GM18870 (cell line): ENCODE measurements at regions not wholly inside any gene's neighbourhood (a gene's known extent, or its start where the extent isn't known, plus 50 kb on each side); places are given as distances from the start of the nearest gene placed in this dataset.

Experiments
- ATAC-seq: cut with Tn5 transposase; IDR thresholded peaks from one replicate; pipeline ENCODE4 v1.9.1; 2021; ENCODE audit warnings: moderate library complexity; ENCODE audit not compliant: unreplicated experiment

DNA sequence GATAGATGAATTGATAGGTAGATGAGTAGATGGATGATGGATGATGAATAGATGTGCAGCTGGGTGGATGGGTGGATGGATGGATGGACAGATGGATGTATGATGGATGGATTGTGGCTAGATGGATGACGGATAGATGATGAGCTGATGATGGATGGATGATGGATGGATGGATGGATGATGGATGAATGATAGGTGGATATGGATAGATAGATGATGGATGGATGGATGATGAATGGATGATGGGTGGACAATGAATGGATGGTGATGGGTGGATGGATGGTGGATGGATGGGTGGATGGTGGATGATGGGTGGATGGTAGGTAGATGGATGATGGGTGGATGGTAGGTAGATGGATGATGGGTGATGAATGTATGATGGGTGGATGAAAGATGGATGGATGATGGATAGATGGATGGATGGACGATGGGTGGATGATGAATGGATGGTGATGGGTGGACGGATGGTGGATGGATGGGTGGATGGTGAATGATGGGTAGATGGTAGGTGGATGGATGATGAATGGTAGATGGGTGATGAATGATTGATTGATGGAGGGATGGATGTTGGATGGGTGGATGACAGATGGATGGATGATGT lies 1261.7 kb downstream of the BRD1 start:
- no peak for ATAC-seq

DNA sequence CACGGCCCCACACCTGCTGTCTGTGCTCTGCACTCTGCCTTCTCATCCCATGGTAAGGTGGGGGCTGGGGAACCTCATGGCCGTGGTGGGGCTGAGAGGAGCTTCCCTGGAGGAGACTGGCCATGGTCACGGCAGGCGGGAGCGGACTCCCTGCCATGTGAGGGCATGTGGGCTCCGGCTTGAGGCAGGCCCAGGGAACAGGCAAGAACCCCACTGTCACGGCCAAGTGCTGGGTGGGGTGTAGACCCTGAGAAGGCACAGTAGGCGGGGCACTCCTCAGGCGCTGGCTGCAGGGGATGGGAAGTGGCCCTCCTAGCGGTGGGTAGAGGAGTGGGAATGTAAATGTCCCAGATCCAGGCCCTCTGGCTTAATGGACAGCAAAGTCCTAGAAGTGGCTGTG lies 1262.7 kb downstream of the BRD1 start:
- no peak for ATAC-seq

DNA sequence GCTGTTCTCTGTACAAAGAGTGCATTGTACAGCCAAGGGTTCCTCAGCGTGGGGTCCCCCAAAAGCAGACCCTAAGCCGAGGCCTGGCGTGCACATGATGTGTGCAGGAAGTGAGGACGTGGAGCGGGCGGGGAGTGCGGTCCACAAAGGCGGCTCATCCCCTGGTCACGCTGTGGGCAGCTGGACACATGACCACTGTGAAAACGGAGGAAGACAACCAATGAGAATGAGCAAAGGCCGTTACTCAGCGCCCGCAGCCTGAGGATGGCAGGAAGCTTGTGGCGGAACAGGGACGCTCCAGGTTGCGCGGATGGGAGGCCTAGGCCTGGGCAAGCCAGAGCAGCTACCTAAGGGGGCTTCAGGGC lies 1263.7 kb downstream of the BRD1 start:
- ATAC-seq = no peak

DNA sequence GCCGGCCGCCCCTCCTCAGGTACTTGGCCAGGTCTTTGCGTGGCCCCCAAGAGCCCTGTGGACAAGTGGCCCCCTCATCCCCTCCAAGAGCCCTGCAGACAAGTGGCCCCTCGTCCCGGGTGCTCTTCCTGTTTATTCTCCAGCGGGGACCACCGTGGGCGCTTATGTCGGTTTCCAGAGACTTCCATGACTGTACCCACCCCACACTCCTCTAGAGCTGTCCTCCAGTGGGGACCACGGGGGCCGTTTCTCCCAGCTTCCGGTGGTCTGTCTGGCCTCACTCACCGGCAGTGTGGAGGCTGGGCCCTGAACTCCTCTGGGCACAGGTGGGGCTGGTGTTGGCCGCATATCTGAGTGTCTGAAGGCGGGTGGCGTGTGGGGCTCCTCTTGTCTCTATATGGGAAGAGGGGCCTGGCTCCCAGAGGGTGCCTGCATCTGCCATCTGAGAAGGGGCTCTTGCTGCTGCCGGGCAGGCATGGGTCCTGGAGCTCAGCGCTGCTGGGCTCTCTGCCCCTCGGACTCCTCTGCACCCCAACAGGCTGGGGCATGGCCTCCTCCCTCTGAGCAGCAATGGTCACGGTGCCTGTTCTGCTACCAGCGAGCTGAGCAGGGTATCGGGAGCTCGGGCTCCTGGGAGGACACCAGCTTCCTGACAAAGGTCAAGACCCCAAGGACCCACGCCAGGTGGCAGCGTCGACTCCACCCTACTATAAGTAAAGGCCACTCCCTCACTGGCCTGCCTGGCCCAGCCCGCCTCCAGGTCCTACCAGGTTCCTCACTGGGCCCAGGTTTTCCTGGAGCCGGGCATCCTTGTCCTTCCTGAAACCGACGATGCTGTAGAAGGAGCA lies 1264.3 kb downstream of the BRD1 start:
- ATAC-seq = no peak

DNA sequence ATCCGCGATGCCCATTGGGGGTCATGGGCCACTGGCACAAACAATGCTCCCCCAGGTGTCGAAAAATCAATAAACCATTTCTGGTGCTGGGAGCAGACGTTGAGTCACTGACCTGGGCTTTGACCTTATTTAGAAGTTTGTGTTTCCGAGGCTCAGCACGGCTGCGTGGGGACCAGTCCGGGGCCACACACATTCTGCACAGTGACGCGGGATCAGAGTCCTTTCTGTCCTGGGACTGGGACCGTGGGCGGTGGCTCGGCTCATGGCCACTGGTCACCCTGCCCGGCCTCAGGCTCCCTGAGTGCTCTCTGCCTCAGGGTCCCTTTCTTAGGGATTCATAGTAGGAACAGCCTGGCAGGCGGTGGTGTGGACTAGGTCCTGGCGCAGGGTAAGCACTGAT lies 1266.0 kb downstream of the BRD1 start:
- ATAC-seq = no peak

DNA sequence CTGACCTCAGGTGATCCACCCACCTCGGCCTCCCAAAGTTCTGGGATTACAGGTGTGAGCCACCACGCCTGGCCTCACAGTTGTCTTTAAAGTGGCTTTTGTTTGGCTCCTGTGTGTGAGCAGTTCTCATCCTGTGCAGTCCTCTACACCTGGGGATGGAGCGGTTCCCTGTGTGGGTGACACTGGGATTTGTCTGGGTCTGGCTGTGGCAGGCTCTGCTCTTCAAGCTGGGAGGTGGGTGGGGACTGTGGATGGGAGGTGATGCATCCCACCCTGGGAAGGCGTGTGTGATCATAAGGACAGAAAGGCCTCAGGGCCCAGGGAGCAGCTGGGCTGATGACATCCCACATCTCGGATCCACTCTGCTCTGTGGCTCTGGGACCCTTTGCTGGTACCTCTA lies 1266.8 kb downstream of the BRD1 start:
- no peak for ATAC-seq

DNA sequence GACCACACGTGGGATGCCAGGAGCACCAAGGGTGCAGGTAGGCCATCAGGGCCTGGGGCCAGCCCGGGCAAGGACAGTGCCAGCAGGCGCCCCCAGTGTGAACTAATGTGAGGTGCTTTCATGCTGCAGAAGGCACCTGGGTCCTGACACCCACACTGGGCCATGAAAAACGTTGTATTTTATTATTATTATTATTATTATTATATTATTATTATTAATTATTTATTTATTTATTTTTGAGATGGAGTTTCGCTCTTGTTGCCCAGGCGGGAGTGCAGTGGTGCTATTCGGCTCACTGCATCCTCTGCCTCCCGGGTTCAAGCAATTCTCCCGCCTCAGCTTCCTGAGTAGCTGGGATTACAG lies 1267.3 kb downstream of the BRD1 start:
- ATAC-seq = no peak

DNA sequence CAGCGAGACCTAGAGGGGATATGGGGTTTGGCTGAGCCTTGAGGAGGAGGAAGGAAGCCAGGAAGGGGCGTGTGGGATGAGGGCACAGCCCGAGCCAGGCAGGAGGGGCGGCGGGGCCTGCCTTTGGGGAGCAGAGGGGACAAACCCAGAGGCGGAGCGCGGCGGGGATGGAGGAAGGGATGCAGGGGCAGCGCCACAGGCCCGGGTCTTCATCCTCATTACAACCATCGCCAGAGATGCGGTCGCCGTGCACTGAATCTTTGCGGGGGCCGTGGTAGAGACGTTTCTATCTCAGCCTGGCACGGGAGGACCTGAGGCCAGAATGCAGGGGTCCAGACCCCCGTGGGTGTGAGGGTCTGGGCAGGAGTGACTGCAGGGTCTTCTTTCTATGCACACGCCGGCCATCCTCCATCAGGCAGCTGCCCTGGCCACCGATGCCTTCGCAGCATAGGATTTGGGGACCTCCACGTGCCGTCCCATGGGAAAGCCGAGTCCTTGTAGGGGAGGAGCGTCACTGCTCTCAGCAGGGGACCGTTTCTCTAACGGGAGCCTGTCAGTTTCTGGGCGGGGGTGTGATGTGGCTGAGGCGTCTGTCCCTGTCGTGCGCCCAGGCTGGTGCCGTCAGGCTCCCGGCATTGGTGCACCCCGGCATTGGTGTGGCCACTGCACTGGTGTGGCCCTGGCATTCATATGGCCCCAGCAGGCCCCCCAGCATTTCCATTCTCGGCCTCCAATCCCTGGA lies 1267.9 kb downstream of the BRD1 start:
- ATAC-seq = no peak

DNA sequence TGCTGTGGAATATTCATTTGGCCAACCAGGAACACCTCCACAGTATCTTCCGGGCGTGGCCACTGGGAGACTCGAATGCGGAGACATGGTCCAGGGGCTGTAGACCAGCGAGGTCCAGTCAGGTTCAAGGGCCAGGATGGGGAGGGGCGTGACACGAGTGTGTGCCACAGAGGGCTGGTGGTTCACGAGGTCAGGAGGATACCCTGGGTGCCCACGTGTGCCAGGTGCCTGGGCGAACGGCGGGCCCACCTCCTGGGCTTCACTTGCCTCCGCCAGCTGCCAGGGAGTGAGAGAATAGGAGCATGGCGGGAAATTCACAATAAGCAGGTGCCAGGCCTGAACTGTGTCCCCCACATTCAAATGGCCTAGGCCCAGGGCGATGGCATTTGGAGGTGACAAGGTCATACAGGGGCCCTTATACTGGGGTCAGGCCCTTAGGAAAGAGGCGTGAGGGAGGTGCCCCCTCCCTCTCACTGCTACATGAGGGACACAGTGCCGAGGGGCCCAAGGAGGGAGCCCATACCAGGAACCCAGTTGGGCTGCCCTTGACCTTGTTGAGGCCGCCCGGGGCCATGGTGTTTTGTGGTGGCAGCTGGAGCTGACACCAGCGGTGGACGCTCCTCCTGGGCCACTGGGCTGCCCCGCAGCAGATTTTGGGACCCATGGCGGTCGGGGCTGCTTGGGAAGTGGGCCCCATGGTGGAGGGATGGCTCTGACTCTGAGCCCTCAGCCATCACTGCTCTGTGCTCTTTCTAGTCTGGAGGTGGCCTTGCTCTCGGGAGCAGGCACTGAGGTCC lies 1268.9 kb downstream of the BRD1 start:
- ATAC-seq = no peak

DNA sequence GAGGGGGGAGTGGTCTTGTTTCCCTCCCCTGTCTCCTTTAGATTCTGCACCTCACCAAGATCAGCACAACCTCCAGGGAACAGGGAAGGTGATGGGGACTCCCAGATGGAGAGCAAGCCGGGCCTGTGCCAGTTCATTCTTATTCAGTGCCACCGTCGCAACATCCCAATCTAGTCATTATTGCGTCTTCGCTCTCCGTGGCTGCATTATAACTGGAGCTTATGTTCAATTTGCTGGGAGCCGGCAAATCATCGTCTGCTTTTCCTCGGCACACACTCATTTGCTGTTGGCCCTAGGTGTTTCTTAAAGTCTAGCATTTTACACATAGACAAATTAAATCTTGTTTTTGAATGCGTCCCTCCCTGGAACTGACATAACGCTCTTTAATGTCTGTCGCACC lies 1269.7 kb downstream of the BRD1 start:
- no peak for ATAC-seq

DNA sequence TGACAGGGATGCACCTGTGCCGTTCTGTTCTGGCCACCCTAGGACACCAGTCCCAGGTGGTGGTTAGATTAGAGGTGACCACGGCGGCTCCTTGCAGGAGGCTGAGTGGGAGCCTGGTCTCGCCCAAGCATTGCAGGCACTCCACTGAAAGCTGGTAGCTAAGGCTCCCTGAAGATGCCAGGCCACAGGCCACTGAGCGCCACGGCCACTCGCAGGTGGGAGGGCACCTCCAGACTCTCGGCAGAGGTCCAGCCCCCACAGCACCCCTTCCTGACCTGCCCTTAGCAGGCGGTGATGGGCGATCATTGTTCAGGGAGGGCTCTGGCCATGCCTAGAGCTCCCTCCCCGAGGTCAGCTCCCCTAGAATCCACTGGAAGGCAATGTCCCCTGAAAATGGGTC lies 1270.2 kb downstream of the BRD1 start:
- no peak for ATAC-seq

DNA sequence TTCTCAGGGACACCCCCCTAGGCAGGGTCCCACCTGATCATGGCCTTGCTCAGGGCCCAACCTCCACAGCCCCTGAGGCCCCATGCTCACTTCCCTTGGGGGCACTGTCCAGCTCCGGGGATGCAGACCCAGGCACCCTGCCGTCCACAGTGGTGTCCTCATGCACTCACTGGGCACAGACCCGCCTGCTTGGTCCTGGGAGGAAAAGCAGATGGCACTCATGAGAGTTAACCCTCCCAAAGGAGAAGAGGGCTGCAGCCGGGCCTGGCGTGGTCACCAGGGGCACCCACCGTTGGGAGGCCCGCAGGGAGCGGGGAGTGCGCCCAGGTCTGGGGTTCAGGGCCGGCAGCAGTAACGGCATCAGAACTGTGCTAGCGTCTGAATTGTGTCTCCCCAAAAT lies 1270.9 kb downstream of the BRD1 start:
- no peak for ATAC-seq

DNA sequence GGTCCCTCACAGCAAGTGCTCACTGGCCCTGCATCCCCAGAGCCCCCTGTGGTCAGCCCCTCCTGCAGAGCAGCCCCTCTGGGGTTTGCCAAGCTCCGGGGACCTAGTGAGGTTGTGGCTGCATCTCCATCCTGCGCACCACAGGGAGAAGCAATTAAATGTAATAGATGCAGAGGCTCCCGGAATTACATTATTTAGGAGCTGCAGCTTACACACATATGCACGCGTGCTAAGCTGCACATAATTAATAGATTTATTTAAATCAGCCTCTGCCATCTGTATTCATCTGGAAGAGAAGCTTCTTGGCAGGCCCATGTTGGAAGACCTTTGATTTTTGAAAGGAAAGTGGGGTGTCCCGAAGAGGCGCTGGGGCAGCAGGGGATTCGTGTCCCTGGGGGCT lies 1271.5 kb downstream of the BRD1 start:
- no peak for ATAC-seq

DNA sequence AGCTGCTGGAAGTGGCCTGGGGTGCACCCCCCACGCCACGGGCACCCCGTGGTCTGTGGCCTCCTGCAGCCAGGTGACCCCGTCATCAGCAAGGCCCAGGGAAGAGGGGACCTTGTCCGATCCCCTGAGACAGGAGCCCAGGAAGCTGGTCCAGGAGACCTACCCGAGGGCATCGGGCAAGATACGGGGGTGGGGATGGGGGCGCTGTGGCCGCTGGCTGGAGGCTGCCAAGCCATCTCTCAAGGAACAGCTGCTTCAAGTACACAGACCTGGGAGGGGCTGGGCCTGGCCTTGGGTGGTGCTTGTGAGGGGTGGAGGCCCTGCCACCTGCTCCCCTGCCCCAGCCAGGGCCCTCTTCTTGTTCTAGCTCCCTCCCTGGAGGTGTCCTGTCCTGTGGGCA lies 1272.1 kb downstream of the BRD1 start:
- ATAC-seq = no peak

DNA sequence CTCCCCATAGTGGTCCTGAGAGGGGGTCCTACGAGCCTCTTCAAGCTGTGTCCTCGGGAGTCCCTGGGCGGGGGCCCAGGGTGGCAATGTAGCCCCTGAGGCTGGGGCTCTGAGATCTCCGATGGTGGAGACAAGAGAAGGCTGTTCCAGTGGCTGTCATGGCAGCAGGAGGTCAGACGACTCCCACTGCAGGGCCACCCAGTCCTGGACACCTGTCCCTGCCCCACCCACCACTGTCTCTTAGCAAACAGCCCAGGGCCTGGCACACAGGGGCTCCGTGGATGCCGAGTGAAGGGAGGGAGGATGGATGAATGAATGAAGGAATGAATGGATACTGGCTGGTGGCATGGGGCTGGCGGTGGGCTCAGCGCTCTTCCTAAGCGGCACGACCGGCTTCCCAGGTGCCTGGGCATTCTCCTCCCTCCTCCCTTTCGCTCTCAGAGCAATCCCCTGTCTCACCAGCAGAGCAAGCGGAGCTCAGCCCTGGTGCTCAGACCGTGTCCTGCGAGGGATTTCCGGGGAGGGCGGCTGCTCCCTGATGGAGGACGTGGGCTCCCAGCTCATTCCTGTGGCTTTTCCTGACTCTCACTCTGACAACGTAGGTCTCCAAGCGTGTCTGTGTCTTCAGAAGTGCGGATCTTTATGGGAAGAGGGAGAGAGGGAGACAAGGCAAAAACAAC lies 1272.6 kb downstream of the BRD1 start:
- ATAC-seq = no peak

DNA sequence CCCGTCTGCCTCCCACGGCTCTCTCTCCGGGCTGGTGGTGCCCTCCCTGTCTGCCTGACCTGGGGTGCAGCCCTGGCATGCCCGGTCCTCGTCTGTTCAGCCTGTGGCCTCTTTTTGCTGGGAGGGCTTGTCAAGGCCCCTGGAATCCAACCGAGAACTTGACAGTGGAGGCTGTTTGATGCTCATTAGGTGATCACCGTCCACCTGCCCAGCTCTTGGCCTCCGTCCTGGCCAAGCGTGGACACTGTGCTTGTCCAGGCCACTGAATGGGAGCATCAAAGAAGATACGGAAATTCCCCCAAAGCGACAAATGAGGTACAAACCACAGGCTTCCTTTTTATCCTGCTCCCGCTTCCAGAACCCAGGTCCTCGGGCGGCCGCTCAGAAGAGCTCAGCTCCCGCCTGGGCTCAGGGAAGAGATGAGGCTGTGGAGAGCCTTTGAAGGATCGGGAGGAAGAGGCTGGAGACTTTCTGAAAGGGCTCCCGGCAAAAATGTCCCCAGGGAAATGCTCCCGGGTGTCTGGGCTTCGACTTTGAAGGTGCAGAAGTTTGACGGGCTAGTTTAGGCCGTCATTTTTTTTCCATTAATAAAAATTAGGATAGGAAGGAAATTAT lies 1273.9 kb downstream of the BRD1 start:
- no peak for ATAC-seq

DNA sequence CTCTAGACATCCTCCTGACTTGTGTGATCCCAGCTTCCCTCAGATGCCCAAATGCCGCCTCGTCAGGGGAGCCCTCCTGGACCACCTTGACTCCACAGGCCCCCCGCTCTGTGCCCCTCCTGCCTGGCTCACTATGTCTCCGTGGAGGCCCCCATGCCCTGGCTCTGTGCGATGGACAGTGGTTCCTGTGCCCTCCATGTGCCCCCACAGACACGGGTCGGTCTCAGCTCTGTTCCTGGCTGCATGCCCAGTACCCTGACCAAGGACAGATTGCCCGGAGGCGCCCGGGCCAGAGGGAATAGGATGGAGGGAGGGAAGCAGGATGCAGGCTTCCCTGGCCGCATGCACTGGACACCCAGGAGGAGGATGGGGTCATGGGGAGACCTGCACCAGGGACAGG lies 1274.6 kb downstream of the BRD1 start:
- ATAC-seq = no peak

DNA sequence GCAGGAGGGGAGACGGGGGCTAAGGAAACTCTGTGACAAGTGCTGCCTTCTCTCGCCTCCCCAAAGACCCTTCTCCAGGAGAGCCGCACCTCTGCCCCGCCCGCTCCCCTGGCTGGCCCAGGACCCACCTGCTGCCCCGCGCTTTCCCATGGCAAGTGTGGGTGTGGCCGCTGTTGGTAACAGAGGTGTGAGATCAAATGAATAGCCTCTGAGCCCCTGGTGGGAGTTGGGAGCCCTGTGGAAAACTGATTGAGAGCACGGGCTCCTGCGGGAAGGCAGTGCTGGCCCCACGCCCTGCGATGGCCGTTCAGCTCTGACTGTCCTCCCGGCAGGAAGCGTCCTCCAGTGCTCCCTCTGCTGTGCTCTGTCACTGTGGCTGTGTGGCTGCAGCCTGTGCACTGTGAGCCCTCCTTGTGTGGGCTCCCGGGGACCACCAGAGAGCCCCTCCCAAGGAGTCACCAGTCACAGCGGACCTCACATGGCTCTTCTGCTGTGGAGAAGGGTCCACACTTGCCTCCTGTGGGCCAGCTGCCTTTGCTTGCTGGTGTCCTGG lies 1275.9 kb downstream of the BRD1 start:
- ATAC-seq = no peak

DNA sequence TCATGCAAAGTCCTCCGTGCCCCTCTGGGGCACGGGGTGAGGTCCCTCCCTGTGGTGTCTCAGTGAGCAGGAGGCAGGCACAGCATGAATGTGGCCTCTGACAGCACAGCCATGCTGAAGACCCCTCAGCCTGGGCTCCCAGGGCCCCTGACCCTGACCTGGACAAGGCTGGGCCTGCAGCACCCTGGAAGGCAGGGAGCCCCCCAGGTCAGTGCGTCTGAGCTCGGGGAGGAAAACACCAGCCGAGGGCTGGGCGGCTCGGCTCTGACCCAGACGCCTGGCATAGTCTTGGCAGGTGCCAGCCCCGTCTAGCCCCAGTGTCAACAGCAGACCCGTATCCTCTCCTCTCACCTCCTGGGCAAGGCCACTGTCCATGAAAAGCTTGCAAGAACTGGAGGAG lies 1276.6 kb downstream of the BRD1 start:
- no peak for ATAC-seq

DNA sequence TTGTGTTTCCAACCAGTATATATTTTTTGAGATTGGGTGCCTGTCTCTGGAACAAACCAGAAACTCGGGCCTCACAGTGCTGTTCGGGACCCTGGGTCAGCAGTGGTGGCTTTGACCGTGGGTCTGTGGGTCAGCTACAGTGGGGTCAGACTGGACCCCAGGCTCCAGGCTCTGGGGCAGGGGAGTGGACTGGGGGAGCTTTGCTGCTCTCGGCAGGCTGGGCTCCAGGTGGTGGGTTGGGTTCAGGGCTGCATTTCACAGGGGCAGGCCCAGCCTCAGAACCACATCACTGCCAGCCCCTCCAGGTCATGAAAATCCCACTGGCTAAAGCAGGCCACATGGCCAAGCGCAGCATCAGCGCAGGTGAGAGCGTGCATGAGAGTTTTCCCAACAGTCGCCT lies 1279.3 kb downstream of the BRD1 start:
- ATAC-seq = no peak
